ENCODE measurements at regions not wholly inside any gene's neighbourhood (a gene's known extent, or its start where the extent isn't known, plus 50 kb on each side); places are given as distances from the start of the nearest gene placed in this dataset.

DNA sequence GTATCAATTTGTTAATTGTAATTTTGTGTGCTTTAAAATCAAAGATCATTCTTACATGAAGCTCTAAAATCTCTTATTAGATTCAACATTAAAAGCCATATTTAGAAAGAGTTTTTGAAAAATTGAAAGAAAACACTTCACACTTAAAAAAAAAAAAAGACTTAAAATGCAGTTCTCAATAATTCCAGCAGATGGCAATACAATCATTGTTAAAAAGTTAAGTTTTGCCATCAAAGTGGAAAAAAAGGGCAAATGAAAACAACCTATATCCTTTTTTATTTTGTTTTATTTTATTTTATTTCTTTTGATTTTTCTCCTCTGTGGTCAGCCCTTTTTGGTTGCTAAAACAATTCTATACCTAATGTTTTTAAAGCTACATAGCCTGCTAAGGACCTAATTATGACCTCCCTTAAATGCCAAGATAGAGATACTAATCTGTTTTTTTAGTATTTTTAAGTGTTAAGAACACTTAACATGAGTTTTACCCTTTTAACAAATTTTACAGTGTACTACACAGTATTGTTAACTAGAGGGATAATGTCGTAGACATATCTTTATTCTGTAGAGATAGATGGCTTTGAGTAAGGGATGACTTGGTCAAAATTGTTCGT lies 154.2 kb upstream of the DAB2 start:
- H3K9me3 Mint-ChIP-seq = no peaks in the 10 kb centered on the region
- DNase-seq = no peak
- H3K36me3 Mint-ChIP-seq (ENCODE audit: insufficient read depth) = no peaks in the 10 kb centered on the region
- H3K4me3 Mint-ChIP-seq = no peak overlapping the region
- H3K27me3 Mint-ChIP-seq (ENCODE audit: low read depth) = peaks cover 2% of the 10 kb centered on the region
- H3K4me1 Mint-ChIP-seq (ENCODE audit: low read depth) = peaks cover 8% of the 10 kb centered on the region
- no peak for ATAC-seq

DNA sequence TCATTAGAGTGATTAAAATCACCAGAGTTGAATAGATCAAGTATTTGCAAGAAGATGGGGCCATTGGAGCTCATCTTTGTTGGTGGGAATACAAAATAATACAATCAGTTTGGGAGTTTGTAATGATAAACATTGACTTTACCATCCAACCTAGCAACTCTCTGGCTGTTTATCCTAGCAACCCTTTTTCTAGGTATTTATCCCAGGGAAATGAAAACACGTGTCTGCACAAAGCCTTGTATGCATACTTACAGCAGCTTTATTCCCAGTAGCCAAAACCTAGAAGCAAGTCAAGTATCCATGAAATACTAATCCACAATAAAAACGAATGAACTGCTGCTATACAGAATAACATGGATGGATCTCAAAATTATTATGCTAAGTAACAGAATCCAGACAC lies 152.7 kb upstream of the DAB2 start:
- H3K4me1 Mint-ChIP-seq (ENCODE audit: low read depth) = peaks cover 8% of the 10 kb centered on the region
- H3K27me3 Mint-ChIP-seq (ENCODE audit: low read depth) = peaks cover 6% of the 10 kb centered on the region
- ATAC-seq = no peak
- DNase-seq = no peak
- no peak overlapping the region for H3K4me3 Mint-ChIP-seq
- no peaks in the 10 kb centered on the region for H3K9me3 Mint-ChIP-seq
- no peaks in the 10 kb centered on the region for H3K36me3 Mint-ChIP-seq (ENCODE audit: insufficient read depth)

DNA sequence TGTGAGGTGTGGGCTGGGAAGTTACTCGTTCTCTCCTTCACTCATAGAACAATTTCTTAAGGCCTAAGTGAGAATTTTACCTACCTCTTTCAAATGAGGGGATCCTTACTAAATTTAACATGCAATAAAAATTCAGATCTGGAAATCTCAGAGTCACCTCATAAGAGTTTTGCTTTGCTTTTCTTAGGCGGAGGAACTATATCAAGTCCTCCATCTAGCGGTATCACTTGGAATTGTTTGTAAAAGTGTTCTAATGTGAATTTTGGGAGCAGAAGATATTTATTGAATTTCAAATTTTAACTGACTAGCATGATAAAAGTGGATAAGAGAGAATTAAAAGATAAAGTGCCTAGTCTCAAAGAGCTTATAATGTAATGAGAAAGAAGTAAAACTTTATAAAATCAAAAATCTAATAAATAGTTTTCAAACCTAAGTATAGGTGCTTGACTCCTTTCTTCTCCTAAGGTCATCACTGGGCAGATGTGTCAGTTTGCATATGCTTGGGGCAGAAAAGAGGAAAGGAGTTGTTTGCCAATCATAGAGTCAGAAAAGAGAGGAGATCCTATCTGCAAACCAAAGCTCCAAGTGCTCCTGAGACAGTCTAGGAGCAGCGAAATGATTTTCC lies 145.7 kb upstream of the DAB2 start:
- no peak for DNase-seq
- Mint-ChIP-seq H3K36me3 (ENCODE audit: insufficient read depth) (no peaks in the 10 kb centered on the region), H3K4me3 (no peak overlapping the region), H3K27me3 (ENCODE audit: low read depth) (peaks cover 12% of the 10 kb centered on the region), H3K4me1 (ENCODE audit: low read depth) (no peaks in the 10 kb centered on the region), H3K9me3 (no peaks in the 10 kb centered on the region)
- peak in 1 of 2 donors; percentile 23 for ATAC-seq

DNA sequence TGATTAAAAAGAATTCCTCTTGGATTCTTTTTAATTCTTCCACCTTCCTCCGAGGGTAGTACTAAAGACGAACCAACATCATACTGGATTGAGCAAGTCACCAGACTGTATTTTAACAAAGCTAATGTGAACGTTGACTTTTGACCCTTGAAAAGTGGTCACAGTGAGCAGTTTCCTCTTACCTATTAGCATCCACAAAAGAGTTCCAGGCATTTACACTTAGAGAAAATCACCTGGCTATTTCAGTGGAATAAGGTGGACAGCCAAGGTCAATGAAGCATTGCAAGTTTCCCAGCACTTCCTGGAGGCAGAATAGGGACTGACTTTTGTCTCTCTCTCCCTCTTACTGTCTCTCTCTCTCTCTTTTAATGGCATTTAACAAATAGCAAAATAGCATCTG lies 145.1 kb upstream of the DAB2 start:
- H3K27me3 Mint-ChIP-seq (ENCODE audit: low read depth) = peaks cover 16% of the 10 kb centered on the region
- no peaks in the 10 kb centered on the region for H3K36me3 Mint-ChIP-seq (ENCODE audit: insufficient read depth)
- H3K4me3 Mint-ChIP-seq = no peak overlapping the region
- no peaks in the 10 kb centered on the region for H3K4me1 Mint-ChIP-seq (ENCODE audit: low read depth)
- no peaks in the 10 kb centered on the region for H3K9me3 Mint-ChIP-seq
- no peak for ATAC-seq
- DNase-seq = no peak

DNA sequence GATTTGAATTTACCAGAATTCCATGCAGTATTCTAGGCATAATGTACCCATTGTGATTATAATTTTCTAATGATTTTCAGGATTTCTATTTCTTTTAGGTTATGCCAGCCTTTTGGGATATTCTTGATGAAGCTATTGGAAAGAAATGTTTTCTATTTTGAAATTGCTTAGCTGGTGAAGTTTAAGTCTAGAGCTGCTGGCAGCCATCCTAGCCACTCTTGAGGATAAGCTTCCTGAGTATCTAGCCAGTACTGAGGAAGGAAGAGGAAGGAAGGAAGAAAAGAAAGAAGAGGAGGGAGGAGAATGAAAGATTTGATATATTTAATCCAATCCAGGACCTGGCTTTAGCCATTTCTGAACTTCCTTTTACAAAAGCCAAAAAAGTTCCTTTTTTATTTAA lies 142.1 kb upstream of the DAB2 start:
- Mint-ChIP-seq H3K36me3 (ENCODE audit: insufficient read depth) (no peaks in the 10 kb centered on the region), H3K27me3 (ENCODE audit: low read depth) (peaks cover 10% of the 10 kb centered on the region)
- ATAC-seq = no peak

DNA sequence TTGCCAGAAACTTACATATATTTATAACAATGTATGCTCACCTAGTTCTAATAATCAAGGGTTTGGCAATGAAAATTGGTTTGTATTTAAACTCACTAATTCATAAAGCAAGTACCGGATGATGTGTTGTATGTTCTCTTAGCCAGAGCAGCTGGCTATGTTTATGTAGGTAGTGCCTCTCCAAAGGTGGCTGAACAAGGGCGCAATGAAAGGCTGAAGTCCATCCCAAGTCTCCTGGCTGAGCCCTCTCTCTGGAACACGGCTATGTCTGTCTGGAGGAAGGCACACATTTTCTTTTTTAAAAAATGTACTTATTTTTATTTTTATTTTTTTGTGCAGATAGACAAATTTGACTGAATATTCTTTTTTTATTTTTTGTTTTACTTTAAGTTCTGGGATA lies 141.2 kb upstream of the DAB2 start:
- Mint-ChIP-seq H3K27me3 (ENCODE audit: low read depth) (peaks cover 18% of the 10 kb centered on the region), H3K9me3 (no peaks in the 10 kb centered on the region), H3K4me3 (no peak overlapping the region), H3K4me1 (ENCODE audit: low read depth) (no peaks in the 10 kb centered on the region), H3K36me3 (ENCODE audit: insufficient read depth) (no peaks in the 10 kb centered on the region)
- no peak for DNase-seq
- ATAC-seq = no peak

More for the DNA sequence above, 142.1 kb upstream of the DAB2 start:
- Mint-ChIP-seq H3K4me1 (ENCODE audit: low read depth) (no peaks in the 10 kb centered on the region), H3K4me3 (no peak overlapping the region), H3K9me3 (no peaks in the 10 kb centered on the region)
- no peak for DNase-seq

DNA sequence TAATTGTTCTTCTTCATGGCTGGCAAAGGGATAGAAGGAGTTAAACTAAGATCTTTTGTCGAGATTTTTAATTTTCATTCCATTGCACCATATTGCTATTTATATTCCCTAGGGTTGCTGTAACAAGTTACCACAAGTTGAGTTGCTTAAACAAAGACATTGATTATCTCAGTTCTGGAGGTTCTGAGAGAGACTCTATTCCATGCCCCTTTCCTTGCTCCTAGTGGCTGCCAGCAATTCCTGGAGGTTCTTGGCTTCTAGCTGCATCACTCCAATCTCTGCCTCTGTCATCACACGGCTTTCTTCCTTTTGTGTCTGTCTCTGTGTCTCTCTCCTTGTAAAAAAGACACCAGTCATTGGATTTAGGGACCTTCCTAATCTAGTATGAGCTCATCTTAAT lies 136.6 kb upstream of the DAB2 start:
- Mint-ChIP-seq H3K4me3 (no peak overlapping the region), H3K36me3 (ENCODE audit: insufficient read depth) (no peaks in the 10 kb centered on the region), H3K4me1 (ENCODE audit: low read depth) (no peaks in the 10 kb centered on the region), H3K27me3 (ENCODE audit: low read depth) (peaks cover 18% of the 10 kb centered on the region), H3K9me3 (no peaks in the 10 kb centered on the region)
- DNase-seq = no peak
- no peak for ATAC-seq

DNA sequence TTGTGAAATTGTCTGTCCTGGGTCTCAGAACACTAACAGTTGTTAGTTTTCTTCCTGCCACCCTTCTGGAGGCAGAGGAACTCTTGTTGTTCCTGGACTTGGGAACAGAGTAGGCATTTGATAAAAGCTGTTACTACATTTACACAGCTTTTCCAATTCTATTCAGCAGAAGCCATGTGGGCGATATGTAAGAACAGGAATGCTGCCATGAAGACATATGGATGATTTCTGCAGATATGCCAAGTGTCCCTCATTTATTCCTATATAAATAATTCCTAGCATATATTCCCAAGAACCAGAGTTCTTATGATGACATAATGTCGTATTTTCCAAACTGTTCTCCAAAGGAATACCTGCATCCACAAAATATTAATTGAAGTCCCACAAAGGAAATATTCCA lies 135.9 kb upstream of the DAB2 start:
- ATAC-seq (no peak), DNase-seq (no peak)
- H3K36me3 Mint-ChIP-seq (ENCODE audit: insufficient read depth) = no peaks in the 10 kb centered on the region
- H3K27me3 Mint-ChIP-seq (ENCODE audit: low read depth) = peaks cover 18% of the 10 kb centered on the region
- no peak overlapping the region for H3K4me3 Mint-ChIP-seq
- no peaks in the 10 kb centered on the region for H3K9me3 Mint-ChIP-seq
- no peaks in the 10 kb centered on the region for H3K4me1 Mint-ChIP-seq (ENCODE audit: low read depth)

DNA sequence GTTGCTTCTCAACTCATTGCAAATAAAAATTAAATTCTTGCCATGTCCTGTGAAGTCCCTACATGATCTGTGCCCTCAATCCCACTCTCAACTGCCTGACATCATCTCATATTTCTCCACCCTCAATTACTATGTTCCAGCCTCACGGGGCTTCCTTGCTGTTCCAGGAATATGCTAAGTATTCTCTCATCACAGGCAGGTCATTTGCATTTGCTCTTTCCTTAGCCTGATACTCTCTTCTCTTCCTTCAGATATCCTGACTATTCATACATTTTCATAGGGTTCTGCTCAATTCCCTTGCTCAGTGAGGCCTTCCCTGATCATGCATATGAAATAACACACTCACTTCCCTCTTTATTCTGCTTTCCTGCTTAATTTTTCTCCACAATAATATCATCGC lies 135.1 kb upstream of the DAB2 start:
- Mint-ChIP-seq H3K4me1 (ENCODE audit: low read depth) (no peaks in the 10 kb centered on the region), H3K4me3 (no peak overlapping the region), H3K27me3 (ENCODE audit: low read depth) (peaks cover 14% of the 10 kb centered on the region), H3K36me3 (ENCODE audit: insufficient read depth) (no peaks in the 10 kb centered on the region), H3K9me3 (no peaks in the 10 kb centered on the region)
- DNase-seq (no peak), ATAC-seq (no peak)

DNA sequence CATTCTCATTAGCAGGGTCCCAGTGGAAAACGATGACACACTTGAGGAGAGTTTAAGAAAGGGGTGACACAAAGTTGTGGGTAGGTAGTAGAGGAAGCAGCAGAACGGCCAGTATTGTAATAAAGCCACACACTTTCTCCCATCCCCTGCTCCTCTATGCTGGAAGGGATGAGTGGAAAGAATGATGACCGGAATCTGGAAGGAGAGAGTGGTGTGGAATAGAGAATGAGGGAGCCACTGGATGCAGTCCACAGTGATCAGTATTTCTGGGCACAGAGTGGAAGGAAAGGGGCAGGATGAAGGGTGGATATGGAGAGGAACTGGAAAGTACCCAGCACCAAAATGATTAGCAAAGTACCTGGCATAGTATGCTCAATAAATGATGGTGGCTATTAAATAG lies 133.8 kb upstream of the DAB2 start:
- no peaks in the 10 kb centered on the region for H3K9me3 Mint-ChIP-seq
- H3K4me1 Mint-ChIP-seq (ENCODE audit: low read depth) = no peaks in the 10 kb centered on the region
- no peak overlapping the region for H3K4me3 Mint-ChIP-seq
- peaks cover 16% of the 10 kb centered on the region for H3K27me3 Mint-ChIP-seq (ENCODE audit: low read depth)
- no peaks in the 10 kb centered on the region for H3K36me3 Mint-ChIP-seq (ENCODE audit: insufficient read depth)
- ATAC-seq (no peak), DNase-seq (no peak)

DNA sequence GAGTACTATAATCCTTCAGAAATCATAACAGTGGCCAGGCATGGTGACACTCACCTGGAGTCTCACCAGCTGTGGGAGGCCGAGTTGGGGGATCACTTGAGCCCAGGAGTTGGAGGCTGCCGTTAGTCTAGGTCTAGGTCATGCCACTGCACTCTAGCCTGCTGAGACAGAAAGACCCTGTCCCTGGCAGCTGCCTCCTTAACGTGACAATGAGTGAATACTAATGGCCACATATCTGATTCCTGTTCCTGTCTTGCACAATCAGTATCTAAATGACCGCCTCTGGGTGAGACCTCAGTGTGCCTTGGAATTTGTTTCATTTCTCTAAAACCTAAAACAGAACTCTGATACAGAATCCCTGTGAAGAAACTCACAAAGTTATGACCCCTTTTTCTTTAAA lies 131.0 kb upstream of the DAB2 start:
- H3K4me3 Mint-ChIP-seq = no peak overlapping the region
- no peaks in the 10 kb centered on the region for H3K9me3 Mint-ChIP-seq
- no peak for DNase-seq
- no peak for ATAC-seq
- no peaks in the 10 kb centered on the region for H3K36me3 Mint-ChIP-seq (ENCODE audit: insufficient read depth)
- H3K27me3 Mint-ChIP-seq (ENCODE audit: low read depth) = peaks cover 6% of the 10 kb centered on the region
- no peaks in the 10 kb centered on the region for H3K4me1 Mint-ChIP-seq (ENCODE audit: low read depth)

DNA sequence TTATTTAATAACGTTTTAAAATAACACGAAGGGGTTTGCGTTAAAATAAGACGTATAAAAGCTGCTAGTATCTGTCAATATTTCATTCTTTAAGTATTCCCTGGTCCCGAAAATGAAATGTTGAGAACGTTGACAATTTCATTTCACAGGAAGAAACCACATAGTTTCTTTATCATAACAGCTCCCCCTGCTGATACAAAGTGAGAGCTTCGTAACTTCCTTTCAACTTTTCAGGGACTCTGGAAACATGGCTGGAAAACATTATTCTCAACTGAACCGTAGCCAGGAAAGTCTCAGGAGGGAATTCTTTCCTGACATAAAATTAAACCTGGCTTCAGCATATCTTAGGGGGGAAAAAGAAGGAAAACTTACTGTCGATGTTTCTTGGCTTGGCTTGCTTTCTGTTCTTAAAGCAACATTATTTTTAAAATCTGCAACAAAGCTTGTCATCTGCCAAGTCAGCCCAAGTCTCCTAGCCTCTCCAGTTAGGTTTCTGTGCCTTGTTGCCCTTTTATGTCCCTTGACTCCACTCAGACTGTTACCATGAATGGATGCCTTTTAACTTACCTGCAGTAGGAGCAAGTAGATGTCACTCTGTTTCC lies 122.9 kb upstream of the DAB2 start:
- DNase-seq = no peak
- peaks cover 2% of the 10 kb centered on the region for H3K4me1 Mint-ChIP-seq (ENCODE audit: low read depth)
- H3K27me3 Mint-ChIP-seq (ENCODE audit: low read depth) = peaks cover 3% of the 10 kb centered on the region
- ATAC-seq = no peak
- peak overlapping the region; percentile 11 for H3K4me3 Mint-ChIP-seq
- no peaks in the 10 kb centered on the region for H3K36me3 Mint-ChIP-seq (ENCODE audit: insufficient read depth)
- H3K9me3 Mint-ChIP-seq = no peaks in the 10 kb centered on the region

DNA sequence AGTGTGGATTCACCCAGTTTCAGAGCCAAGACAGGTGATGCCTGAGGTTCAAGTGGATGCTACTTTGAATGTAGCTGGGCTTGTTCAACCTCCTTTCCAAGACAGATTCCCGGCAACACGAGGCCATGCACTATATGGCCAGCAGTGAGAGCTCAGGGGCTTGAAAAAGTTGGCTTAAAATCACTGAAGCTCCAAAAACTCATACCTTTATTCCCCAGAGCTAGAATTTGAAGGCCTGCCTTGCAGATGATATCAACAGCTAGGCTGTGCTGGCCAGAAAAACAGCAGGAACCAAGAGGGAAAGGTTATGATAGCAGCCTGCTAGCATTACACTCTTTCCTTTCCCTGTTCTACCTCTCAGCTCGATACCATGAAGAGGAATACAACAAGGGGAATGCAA lies 120.2 kb upstream of the DAB2 start:
- no peak overlapping the region for H3K4me3 Mint-ChIP-seq
- H3K9me3 Mint-ChIP-seq = no peaks in the 10 kb centered on the region
- peaks cover 2% of the 10 kb centered on the region for H3K4me1 Mint-ChIP-seq (ENCODE audit: low read depth)
- DNase-seq (no peak), ATAC-seq (no peak)
- no peaks in the 10 kb centered on the region for H3K36me3 Mint-ChIP-seq (ENCODE audit: insufficient read depth)
- H3K27me3 Mint-ChIP-seq (ENCODE audit: low read depth) = peaks cover 4% of the 10 kb centered on the region

DNA sequence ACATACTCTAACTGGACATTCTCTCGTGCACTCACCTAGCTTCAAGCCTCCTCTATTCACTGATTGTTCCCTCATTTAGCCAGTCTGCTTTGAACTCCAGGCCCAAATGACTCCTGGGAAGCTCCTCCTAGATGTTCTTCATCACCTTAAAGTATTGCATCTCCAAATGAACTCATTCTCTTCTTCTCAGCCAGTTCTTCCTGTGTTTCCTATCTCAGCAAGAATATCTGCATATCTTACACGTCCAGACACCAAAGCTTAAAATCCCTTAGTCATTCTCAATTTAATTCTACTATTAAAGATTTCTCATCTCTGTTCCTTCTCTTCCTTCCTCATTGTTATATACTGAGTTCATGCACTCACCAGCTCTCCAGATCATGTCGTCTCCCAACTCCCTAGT lies 118.6 kb upstream of the DAB2 start:
- H3K27me3 Mint-ChIP-seq (ENCODE audit: low read depth) = peaks cover 6% of the 10 kb centered on the region
- H3K4me3 Mint-ChIP-seq = no peak overlapping the region
- DNase-seq (no peak), ATAC-seq (no peak)
- H3K4me1 Mint-ChIP-seq (ENCODE audit: low read depth) = peaks cover 2% of the 10 kb centered on the region
- no peaks in the 10 kb centered on the region for H3K9me3 Mint-ChIP-seq
- no peaks in the 10 kb centered on the region for H3K36me3 Mint-ChIP-seq (ENCODE audit: insufficient read depth)

DNA sequence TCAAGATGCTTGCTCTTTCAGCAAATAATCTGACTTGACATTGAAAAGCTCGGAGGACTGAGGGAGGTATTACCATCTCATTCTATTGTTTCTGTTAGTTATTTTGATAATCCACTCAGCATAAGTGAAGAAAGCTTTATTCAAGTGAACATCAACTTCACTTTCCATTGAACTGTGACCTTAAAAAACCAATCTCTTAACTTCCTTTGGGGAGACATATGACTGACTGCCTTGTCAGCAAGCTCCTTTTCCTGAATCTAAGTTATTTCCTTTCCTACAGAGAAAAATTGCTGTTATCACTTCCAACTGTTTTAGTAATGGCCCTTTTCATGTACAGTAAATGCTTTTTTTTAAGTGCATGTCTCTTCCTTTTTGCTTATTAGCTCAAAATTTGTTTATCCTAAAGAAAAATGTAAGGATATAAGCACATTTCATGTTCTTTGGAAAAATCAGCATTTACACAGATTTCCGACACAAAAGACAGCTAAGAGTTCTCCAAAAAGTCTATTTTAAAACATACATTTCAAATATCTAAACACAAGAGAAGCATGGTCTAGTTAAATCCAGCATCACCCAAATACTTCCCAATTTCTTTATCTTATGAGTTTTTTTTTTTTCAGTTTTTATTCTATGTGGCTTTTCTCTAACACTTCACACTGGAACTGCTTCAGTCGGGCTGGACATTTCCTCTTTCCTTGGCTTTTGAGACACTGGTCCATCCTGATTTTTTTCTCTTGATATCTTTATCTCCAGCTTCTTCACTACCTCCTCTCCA lies 117.9 kb upstream of the DAB2 start:
- DNase-seq = no peak
- no peak for ATAC-seq
- Mint-ChIP-seq H3K9me3 (no peaks in the 10 kb centered on the region), H3K4me3 (no peak overlapping the region), H3K4me1 (ENCODE audit: low read depth) (peaks cover 1% of the 10 kb centered on the region), H3K27me3 (ENCODE audit: low read depth) (peaks cover 10% of the 10 kb centered on the region), H3K36me3 (ENCODE audit: insufficient read depth) (no peaks in the 10 kb centered on the region)
